Ramos (cell line): ENCODE measurements at regions not wholly inside any gene's neighbourhood (a gene's known extent, or its start where the extent isn't known, plus 50 kb on each side); places are given as distances from the start of the nearest gene placed in this dataset.

Source experiments
- in situ Hi-C: fragments of 300-500 bp; cut with MboI; formaldehyde crosslinking; loops from one replicate; pipeline ENCODE4 v1.14.3; 2022; ENCODE audit warnings: low sequenced_read_pairs; ENCODE audit not compliant: unreplicated experiment

- in situ Hi-C loops, result no loop called here
These were observed 161.6 kb downstream of the RNF152 start for GRCh38 chr18:61731178-61731577.

DNA sequence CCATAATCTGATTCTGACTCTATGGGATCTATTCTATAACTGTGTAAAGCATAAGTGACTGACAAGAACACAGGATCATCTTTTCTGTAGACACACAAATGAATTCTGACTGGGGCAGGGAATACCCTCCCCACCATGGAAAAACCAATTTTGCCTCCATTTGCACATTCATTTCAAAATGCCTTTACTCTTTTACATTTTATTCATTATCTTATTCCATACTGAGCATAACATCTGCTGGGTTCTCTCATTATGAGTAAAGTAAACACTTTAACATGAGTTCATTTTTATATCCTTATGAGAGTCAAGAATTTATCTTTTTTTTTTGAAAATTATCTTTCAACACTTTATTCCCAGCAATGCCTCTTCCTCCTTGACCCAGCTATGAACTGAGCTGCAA is 163.5 kb downstream of the RNF152 start:
- in situ Hi-C loops, result no loop called here

- in situ Hi-C loops, result no loop called here
These were observed 165.3 kb downstream of the RNF152 start for GRCh38 chr18:61727241-61728193.

- in situ Hi-C loops, result no loop called here
These were observed 168.3 kb downstream of the RNF152 start for GRCh38 chr18:61724532-61724931.

- in situ Hi-C loops, result no loop called here
These were observed 170.6 kb downstream of the RNF152 start for GRCh38 chr18:61722247-61722646.

GRCh38 chr18:61720496-61720895 is 172.3 kb downstream of the RNF152 start:
- in situ Hi-C loops, result no loop called here

DNA sequence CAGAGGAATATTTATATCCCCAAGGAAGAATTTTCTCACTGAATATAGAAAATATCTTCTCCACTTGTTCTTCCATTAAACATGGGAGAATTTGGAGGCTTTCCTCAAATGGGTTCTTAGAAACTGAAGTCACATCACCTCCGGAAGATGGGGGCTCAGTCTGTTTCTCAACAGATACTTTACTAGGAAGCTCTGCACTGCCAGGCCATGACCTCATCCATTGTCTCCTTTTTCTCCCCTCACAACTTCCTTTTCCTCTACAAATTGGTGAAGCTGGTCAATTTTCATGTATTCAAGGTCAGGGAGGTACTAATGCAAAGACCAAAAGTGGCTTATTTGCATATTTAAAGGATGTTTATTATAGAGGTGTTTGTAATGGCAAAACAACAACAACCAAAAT is 173.1 kb downstream of the RNF152 start:
- in situ Hi-C loops, result no loop called here

DNA sequence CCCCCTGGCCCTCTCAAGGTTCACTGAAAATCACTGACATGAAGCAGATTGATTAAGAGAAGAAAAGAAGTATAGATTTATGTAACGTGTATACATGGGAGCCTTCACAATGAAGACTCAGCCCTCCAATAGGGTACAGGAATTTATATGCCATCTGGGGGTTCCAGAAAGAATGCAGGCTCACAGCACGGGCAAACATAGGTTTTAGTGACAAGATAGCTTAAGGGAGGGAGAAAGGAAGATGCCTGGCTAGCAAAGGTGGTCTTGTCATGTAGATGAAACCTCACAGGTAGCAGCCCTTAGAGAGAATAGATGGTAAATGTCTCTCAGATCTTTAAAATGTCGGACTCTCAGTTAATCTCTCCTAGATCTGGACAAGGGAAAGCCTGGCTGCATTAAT is 173.9 kb downstream of the RNF152 start:
- in situ Hi-C loops, result no loop called here

GRCh38 chr18:61714421-61714820 is 178.4 kb downstream of the RNF152 start:
- in situ Hi-C loops, result no loop called here

- in situ Hi-C loops, result no loop called here
These were observed 179.3 kb downstream of the RNF152 start for GRCh38 chr18:61713502-61713901.

DNA sequence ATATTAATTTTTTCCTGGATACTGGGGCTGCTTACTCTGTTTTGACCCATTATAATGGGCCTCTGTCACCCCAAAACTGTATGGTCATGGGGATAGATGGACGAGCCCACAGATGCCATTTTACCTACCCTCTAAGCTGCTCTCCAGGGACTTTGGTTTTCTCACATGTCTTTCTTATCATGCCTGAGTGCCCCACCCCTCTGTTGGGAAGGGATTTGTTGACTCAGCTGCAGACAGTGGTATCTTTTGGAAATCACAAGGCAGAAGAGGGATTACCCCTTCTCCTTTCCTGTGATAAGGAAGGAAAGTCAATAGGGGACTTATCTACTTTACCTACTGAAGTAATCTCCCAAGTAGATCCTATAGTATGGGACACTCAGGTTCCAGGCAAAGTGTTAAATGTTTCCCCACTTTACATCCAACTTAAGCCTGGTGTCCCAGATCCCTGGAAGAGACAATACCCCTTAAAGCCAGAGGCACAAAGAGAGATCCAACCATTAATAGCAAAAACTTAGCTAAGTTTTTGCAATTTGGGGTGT is 182.7 kb downstream of the RNF152 start:
- in situ Hi-C loops, result no loop called here

DNA sequence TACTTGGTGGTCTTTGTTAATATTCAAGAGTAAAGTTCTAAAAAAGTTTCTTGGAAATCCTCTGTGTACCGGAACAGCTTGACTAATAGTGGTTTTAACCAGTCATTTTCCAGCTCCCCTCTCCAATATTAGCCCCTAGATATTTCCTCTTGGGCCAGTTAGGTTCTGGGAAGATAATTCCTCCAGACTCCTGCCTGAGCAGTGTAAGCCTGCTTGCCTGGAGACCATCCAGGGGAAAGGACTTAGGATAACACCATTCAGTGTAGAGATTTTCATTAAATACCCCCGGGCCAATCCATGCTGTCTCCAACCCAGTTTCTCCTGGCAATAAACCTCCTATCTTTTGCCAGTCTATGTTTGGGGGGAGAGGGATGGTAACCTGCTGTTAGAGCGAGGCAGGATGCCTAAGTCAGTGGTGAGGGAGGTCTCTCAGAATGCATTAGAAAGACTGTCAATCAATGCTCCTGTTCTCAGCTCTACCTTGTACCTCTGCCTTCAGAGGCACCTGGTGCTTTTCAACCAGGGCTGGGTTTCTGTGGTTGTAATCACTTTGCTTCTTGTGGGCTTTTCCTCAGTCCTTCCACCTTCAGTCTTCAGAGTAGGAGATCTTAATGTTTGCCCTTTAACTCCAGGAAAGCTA is 186.4 kb downstream of the RNF152 start:
- in situ Hi-C loops, result no loop called here

DNA sequence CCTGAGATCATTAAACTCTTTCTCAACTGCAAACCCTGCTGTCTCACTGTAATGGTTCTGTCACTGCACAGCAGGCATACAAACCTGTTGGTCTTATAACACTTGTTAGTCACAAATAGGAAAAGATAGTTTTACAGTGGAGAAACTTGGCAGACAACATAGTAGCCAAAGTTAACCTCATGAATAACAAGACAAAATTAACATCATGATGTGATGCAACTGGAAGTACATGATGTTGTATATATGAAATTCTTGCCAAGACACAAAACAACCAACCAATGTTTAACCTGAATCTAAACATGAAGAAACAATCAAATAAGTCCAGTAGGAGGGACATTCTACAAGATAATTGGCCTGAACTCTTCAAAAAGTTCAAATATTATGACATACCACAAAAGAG is 189.3 kb downstream of the RNF152 start:
- in situ Hi-C loops, result no loop called here

DNA sequence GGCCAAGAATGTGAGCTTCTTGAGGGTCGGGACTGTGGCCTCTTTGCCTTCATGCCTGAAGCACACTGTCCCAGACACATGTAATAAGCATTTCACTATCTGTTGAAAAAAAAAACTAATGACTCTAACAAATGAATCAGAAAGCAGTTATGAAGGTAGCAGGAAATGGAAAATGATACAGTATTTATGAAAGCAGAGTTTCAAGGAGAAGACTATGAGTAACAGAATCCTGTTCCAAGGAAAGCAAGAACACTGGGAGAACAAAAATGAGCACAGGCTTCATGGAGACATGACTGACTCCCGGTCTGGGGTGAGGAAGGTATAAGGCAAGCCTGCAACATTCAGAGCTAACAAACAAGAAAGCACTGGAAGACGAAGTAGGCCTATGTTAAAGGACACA is 190.8 kb downstream of the RNF152 start:
- in situ Hi-C loops, result no loop called here

DNA sequence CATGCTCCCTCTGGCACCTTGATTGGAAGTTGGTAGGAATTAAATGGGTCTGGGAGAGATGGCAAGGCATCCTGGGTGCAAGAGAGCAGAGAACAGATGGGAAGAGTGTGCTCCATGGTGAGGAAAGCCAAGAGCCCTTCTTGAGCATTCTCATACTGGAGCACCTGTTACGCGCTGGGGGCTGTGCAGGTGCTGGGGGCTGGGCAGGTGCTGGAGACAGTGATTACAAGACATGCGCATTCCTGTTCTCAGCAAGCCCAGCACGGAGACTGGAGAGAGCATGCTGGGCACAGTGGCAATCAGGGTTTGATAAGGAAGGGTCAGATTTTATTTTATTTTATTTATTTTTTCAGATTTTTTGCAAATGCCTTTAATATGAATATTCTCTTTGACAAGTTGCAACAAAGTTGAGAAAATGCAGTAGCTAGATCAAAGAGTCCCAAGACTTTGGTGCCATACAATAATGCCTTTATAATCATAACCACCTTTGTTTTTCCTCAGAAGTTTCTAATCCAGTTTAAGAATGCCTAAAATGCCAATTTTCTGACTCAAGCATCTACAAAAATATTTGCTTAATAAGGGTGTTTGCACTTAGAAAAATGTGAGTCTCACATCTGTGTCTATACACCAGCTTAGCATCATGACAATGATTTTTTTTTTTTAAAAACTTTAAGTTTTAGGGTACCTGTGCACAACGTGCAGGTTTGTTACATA is 193.3 kb downstream of the RNF152 start:
- in situ Hi-C loops, result no loop called here

DNA sequence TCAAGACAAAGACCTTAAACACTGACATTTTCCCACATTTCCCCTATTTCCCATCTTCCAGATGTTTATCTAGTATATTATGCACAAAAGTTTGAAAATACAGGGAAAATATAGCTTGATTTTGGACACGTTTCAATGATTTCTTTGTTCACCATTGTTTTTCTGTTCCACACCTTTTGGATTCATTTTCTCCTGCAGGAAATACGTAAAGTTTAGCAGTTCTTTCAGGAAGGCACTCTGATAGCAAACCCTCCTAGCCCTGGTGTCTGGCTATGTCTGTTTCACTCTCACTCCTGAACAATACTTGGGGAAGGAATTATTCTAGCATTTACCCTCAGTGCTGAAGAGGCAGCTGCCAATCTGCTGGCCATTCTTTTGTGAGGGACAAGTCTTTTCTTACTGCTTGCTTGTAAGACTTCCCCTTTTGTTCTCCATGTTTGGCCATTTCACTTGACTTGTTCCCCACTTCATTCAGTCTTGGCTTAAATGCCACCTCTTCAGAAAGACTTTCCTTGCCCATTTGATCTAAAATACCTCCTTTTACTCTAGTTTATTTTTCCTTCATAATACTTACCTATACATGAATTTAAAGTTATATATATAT is 195.4 kb downstream of the RNF152 start:
- in situ Hi-C loops, result no loop called here

DNA sequence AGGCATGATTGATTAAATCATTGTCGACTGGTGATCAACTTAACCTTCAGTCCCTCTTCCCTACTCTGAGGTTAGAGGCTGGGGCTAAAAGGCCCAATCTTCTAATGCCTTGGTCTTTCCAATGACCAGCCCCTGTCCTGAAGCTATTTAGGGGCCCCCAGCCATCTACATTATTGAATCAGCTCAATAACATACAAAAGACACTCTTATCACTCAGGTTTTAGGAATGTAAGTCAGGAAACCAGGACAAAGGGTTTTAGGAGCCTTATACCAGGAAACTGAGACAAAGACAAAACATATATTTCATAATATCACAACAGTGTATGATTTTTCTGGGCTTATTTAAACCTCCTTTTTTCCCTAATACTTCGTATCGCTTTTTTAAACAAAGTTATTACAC is 198.6 kb downstream of the RNF152 start:
- in situ Hi-C loops, result no loop called here

GRCh38 chr18:61690418-61691138 is 202.2 kb downstream of the RNF152 start:
- in situ Hi-C loops, result no loop called here

GRCh38 chr18:61687317-61687716 is 205.5 kb downstream of the RNF152 start:
- in situ Hi-C loops, result no loop called here

GRCh38 chr18:61683856-61684255 is 209.0 kb downstream of the RNF152 start:
- in situ Hi-C loops, result no loop called here
